Cardiac muscle cell (in vitro differentiated cells and primary cell): ENCODE measurements at regions not wholly inside any gene's neighbourhood (a gene's known extent, or its start where the extent isn't known, plus 50 kb on each side); places are given as distances from the start of the nearest gene placed in this dataset.
"Not testable (repeated sequence)": the region's sequence is repeated elsewhere in the genome, so short reads cannot be mapped to it uniquely, and the experiment has no call there.

Experiments
- DNase-seq, 2 donors: peaks; one replicate each; pipeline versions ENCODE4 v3.0.0 to v3.0.0-alpha.2; 2010 to 2017; ENCODE audit warnings: low read depth in 1 of 2, low spot score in 1 of 2
- H3K27ac ChIP-seq: fragments of 200-600 bp; sonication (generic); 2 replicates; pipeline ENCODE4 v1.5.1; 2016
- H3K27me3 ChIP-seq: fragments of 200-600 bp; sonication (generic); 2 replicates; pipeline ENCODE4 v1.6.0; 2016; ENCODE audit warnings: control low read depth
- H3K36me3 ChIP-seq: fragments of 200-600 bp; sonication (generic); 2 replicates; pipeline ENCODE4 v1.5.1; 2016; ENCODE audit warnings: control low read depth
- H3K4me1 ChIP-seq: fragments of 200-600 bp; sonication (generic); 2 replicates; pipeline ENCODE4 v1.8.1; 2017; ENCODE audit warnings: low read depth, mild to moderate bottlenecking, mixed run types
- H3K4me3 ChIP-seq: fragments of 200-600 bp; sonication (generic); 2 replicates; pipeline ENCODE4 v1.5.1; 2016; ENCODE audit warnings: mild to moderate bottlenecking
- H3K9me3 ChIP-seq: fragments of 200-600 bp; sonication (generic); 2 replicates; pipeline ENCODE4 v1.5.1; 2017; ENCODE audit warnings: low read depth, mild to moderate bottlenecking, control low read depth
- CTCF ChIP-seq: IDR thresholded peaks from 2 replicates; pipeline ENCODE4 v1.5.1; 2012; ENCODE audit warnings: low read depth, mild to moderate bottlenecking, low read length

- H3K4me1 ChIP-seq: no peaks in the 10 kb centered on the region
- no peaks in the 10 kb centered on the region for H3K36me3 ChIP-seq
- H3K27me3 ChIP-seq: no peaks in the 10 kb centered on the region
- no peak for TF ChIP-seq CTCF
- no peak for DNase-seq
- no peak overlapping the region for H3K27ac ChIP-seq
- H3K4me3 ChIP-seq: no peak overlapping the region
- no peaks in the 10 kb centered on the region for H3K9me3 ChIP-seq
These were observed 871.4 kb upstream of the CDH10 start for GRCh38 chr5:25516141-25516540.

- Histone ChIP-seq H3K4me3 (no peak overlapping the region), H3K36me3 (no peaks in the 10 kb centered on the region), H3K27ac (no peak overlapping the region), H3K4me1 (no peaks in the 10 kb centered on the region), H3K9me3 (no peaks in the 10 kb centered on the region), H3K27me3 (no peaks in the 10 kb centered on the region)
- no peak for DNase-seq
- TF ChIP-seq CTCF: no peak
These were observed 870.7 kb upstream of the CDH10 start for GRCh38 chr5:25515525-25515924.

GRCh38 chr5:25510692-25511091 lies 865.9 kb upstream of the CDH10 start:
- not testable (repeated sequence) for H3K4me1 ChIP-seq, H3K9me3 ChIP-seq, H3K27ac ChIP-seq, H3K4me3 ChIP-seq, H3K27me3 ChIP-seq, DNase-seq, H3K36me3 ChIP-seq

GRCh38 chr5:25508011-25508410 lies 863.2 kb upstream of the CDH10 start:
- not testable (repeated sequence) for H3K4me3 ChIP-seq, H3K27me3 ChIP-seq, H3K27ac ChIP-seq, H3K36me3 ChIP-seq, H3K9me3 ChIP-seq, H3K4me1 ChIP-seq, DNase-seq

- no peak for DNase-seq
- no peaks in the 10 kb centered on the region for H3K9me3 ChIP-seq
- H3K36me3 ChIP-seq: no peaks in the 10 kb centered on the region
- H3K4me1 ChIP-seq: no peaks in the 10 kb centered on the region
- no peak overlapping the region for H3K27ac ChIP-seq
- no peak overlapping the region for H3K4me3 ChIP-seq
- no peak for TF ChIP-seq CTCF
- no peaks in the 10 kb centered on the region for H3K27me3 ChIP-seq
These were observed 855.9 kb upstream of the CDH10 start for GRCh38 chr5:25500635-25501034.

- H3K36me3 ChIP-seq: no peaks in the 10 kb centered on the region
- TF ChIP-seq CTCF: no peak
- no peak for DNase-seq
- H3K4me3 ChIP-seq: no peak overlapping the region
- no peak overlapping the region for H3K27ac ChIP-seq
- no peaks in the 10 kb centered on the region for H3K9me3 ChIP-seq
- no peaks in the 10 kb centered on the region for H3K4me1 ChIP-seq
- H3K27me3 ChIP-seq: no peaks in the 10 kb centered on the region
These were observed 845.2 kb upstream of the CDH10 start for GRCh38 chr5:25489834-25490538.

GRCh38 chr5:25488119-25488518 lies 843.3 kb upstream of the CDH10 start:
- no peaks in the 10 kb centered on the region for H3K27me3 ChIP-seq
- H3K9me3 ChIP-seq: no peaks in the 10 kb centered on the region
- H3K4me3 ChIP-seq: no peak overlapping the region
- no peak for DNase-seq
- H3K27ac ChIP-seq: no peak overlapping the region
- TF ChIP-seq CTCF: no peak
- H3K4me1 ChIP-seq: no peaks in the 10 kb centered on the region
- H3K36me3 ChIP-seq: no peaks in the 10 kb centered on the region
